ENCODE measurements at regions not wholly inside any gene's neighbourhood (a gene's known extent, or its start where the extent isn't known, plus 50 kb on each side); places are given as distances from the start of the nearest gene placed in this dataset.

DNA sequence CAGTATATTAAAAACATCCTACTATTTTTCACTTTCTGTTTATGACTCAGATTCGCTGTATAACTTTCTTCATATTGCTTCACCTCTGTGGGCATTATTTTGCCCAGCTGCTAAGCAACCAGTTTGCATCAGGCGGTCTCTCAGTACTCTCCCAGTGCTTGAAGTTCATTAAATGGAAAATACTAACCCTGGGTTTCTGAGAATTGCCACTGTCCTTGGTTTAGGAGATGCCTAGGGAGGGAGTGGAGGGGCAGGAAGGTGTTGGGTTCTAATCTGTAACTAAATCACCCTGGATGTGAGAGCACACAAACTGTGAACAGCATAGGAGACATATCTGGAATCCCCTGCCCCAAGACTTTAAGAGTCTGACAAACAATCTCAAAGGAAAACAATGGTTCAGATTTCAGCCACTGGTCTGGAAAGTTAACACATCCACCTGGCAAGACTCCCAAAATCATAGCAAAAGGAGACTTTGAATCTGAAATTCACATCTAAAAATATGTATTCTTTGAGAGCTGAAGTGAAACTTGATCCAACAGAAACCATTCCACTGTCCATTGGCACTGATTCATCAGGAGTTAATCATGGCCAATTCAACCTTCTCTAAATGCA, 540.0 kb downstream of the SOX6 start:
- WGBS: 68% methylated on average over 2 of the region's 2 CpGs
- Histone ChIP-seq H3K36me3 (no peaks in the 10 kb centered on the region), H3K4me3 (no peak overlapping the region), H3K27me3 (replicated peaks; ENCODE audit: insufficient read depth) (no peaks in the 10 kb centered on the region), H3K27ac (no peak overlapping the region), H3K9me3 (no peaks in the 10 kb centered on the region), H3K4me1 (replicated peaks) (no peaks in the 10 kb centered on the region)
- no peak for TF ChIP-seq POLR2A (IDR thresholded peaks at IDR 0.05)
- no peak for TF ChIP-seq POLR2AphosphoS5 (IDR thresholded peaks at IDR 0.05)
- TF ChIP-seq, protein P1, sequence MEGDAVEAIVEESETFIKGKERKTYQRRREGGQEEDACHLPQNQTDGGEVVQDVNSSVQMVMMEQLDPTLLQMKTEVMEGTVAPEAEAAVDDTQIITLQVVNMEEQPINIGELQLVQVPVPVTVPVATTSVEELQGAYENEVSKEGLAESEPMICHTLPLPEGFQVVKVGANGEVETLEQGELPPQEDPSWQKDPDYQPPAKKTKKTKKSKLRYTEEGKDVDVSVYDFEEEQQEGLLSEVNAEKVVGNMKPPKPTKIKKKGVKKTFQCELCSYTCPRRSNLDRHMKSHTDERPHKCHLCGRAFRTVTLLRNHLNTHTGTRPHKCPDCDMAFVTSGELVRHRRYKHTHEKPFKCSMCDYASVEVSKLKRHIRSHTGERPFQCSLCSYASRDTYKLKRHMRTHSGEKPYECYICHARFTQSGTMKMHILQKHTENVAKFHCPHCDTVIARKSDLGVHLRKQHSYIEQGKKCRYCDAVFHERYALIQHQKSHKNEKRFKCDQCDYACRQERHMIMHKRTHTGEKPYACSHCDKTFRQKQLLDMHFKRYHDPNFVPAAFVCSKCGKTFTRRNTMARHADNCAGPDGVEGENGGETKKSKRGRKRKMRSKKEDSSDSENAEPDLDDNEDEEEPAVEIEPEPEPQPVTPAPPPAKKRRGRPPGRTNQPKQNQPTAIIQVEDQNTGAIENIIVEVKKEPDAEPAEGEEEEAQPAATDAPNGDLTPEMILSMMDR (IDR thresholded peaks at IDR 0.05): no peak
- intact Hi-C loops (cut with DNase I): no loop called here
- no peak for DNase-seq (ENCODE audit: low spot score)

DNA sequence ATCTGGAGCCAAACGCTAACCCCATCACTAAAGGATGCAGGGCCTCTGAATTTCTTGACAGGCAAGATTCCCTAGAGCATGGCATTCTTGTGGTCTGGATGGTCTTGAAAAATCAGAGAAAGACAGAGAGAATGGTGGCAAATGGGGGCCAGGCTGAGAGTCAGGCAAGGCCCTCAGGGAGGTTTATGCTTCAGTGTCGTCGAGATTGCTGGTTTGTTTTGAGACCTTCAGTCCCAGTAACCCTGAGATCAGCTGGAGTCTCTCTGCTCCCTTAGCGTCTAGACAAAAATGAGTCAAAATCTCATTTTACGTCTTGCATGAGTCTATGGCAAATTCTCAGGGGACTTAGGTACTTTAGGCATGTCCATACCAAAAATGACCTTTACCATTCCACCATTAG, 539.3 kb downstream of the SOX6 start:
- DNase-seq (ENCODE audit: low spot score): no peak
- intact Hi-C loops (cut with DNase I): no loop called here
- TF ChIP-seq POLR2A (IDR thresholded peaks at IDR 0.05): no peak
- TF ChIP-seq, protein P1 (IDR thresholded peaks at IDR 0.05): no peak
- no peak for TF ChIP-seq POLR2AphosphoS5 (IDR thresholded peaks at IDR 0.05)
- Histone ChIP-seq H3K4me3 (no peak overlapping the region), H3K27me3 (replicated peaks; ENCODE audit: insufficient read depth) (no peaks in the 10 kb centered on the region), H3K9me3 (no peaks in the 10 kb centered on the region), H3K4me1 (replicated peaks) (no peaks in the 10 kb centered on the region), H3K36me3 (no peaks in the 10 kb centered on the region), H3K27ac (no peak overlapping the region)
- 92% methylated on average over 5 of the region's 5 CpGs for WGBS

DNA sequence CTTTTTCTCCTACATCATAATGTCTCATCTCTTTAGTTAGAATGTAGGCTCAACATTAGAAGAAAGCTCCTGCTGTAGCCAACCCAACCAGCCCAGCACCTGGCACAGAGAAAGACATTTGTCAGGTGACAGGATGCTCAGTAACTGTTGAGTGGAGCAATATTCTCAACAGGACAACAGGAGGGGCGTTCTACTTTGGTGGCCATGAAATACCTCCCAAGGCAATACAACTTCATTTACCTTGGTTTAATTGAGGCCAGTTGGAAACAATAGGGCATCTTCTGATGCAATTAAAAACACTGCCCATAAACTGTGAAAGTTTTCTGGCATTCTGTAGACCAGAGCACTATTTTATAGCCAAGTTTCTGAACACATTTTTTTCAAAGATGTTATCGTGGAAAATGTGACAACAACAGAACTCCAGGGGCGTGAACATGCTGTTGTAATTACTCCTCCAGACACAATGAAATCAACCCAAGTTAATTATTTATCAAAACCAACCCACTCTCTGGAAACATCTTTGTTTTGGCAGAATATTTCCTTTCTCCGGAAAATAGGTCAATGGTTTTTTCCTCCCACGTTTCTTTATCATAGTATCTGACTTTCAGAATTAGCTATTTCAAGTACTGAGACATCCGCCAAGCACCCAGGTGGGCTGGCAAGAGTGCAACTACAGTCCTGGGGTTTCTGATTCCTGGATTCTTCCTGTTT, 538.1 kb downstream of the SOX6 start:
- DNase-seq (ENCODE audit: low spot score): peak; percentile 16
- H3K4me3 ChIP-seq: no peak overlapping the region
- H3K27ac ChIP-seq: no peak overlapping the region
- H3K36me3 ChIP-seq: no peaks in the 10 kb centered on the region
- H3K4me1 ChIP-seq (replicated peaks): no peaks in the 10 kb centered on the region
- intact Hi-C loops (cut with DNase I): no loop called here
- no peaks in the 10 kb centered on the region for H3K9me3 ChIP-seq
- no peaks in the 10 kb centered on the region for H3K27me3 ChIP-seq (replicated peaks; ENCODE audit: insufficient read depth)
- TF ChIP-seq POLR2A (IDR thresholded peaks at IDR 0.05) (no peak), POLR2AphosphoS5 (IDR thresholded peaks at IDR 0.05) (peak; percentile 26)
- 17% methylated on average over 6 of the region's 6 CpGs for WGBS

DNA sequence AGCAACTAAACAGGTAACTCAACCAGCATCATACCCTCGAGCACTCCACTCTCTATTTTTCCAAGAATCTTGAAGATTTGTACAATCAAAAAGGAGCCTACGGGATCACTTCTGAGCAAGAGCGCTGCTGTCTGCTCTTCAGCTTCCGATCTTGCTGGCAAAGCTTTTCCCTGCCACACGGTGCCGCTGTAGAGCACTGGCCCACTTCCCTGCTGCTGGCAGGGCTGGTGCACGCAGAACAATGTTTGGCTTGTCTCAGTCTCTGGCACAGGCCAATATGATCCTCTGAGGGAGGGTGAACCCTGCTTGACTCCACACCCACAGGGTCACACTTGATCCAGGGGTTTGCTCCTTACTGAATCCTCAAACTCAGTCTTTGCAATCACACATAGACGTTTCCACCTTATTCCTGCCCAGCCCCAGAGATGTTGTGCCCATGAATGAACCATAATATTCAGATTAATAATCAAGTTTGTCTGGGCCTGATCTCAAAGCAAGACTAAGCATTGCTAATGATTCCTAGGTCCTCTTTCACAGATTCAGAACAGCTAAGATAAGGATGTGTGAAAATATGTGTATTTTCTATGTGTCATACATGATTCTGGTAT, 536.6 kb downstream of the SOX6 start:
- no peaks in the 10 kb centered on the region for H3K27me3 ChIP-seq (replicated peaks; ENCODE audit: insufficient read depth)
- H3K36me3 ChIP-seq: no peaks in the 10 kb centered on the region
- H3K27ac ChIP-seq: no peak overlapping the region
- no peak overlapping the region for H3K4me3 ChIP-seq
- WGBS: 16% methylated on average over 8 of the region's 8 CpGs
- intact Hi-C loops (cut with DNase I): no loop called here
- DNase-seq (ENCODE audit: low spot score): peak; percentile 68
- H3K9me3 ChIP-seq: no peaks in the 10 kb centered on the region
- H3K4me1 ChIP-seq (replicated peaks): no peaks in the 10 kb centered on the region
- no peak for TF ChIP-seq POLR2A (IDR thresholded peaks at IDR 0.05)
- TF ChIP-seq, protein P1 (IDR thresholded peaks at IDR 0.05): peak; percentile 77 to 83 (median 80)
- TF ChIP-seq POLR2AphosphoS5 (IDR thresholded peaks at IDR 0.05): peak; percentile 75

DNA sequence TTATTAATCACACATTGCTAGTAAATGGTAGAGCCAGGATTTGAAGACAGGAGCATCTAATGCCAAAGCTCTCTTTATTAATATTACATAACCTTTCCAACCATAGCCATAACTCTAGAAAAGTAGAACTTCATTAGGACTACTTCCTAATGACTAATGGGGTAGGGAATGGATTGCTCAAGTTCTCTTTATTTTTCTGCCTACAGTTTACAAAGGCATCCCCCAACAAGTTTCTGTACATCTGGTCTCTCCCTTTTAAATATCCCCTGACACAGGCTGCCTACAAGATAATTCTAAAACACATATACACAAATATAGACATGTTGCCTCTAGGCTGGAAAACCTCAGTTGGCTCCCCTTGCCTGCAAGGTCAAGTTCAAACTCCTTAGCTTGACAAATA, 534.9 kb downstream of the SOX6 start:
- no peak overlapping the region for H3K27ac ChIP-seq
- TF ChIP-seq POLR2A (IDR thresholded peaks at IDR 0.05): no peak
- no peak for TF ChIP-seq POLR2AphosphoS5 (IDR thresholded peaks at IDR 0.05)
- TF ChIP-seq, protein P1 (IDR thresholded peaks at IDR 0.05): no peak
- H3K27me3 ChIP-seq (replicated peaks; ENCODE audit: insufficient read depth): no peaks in the 10 kb centered on the region
- DNase-seq (ENCODE audit: low spot score): no peak
- H3K36me3 ChIP-seq: no peaks in the 10 kb centered on the region
- H3K4me3 ChIP-seq: no peak overlapping the region
- no peaks in the 10 kb centered on the region for H3K4me1 ChIP-seq (replicated peaks)
- intact Hi-C loops (cut with DNase I): no loop called here
- H3K9me3 ChIP-seq: no peaks in the 10 kb centered on the region
